SK-N-SH (cell line): ENCODE measurements at regions not wholly inside any gene's neighbourhood (a gene's known extent, or its start where the extent isn't known, plus 50 kb on each side); places are given as distances from the start of the nearest gene placed in this dataset.

Experiments used
- CHD2 ChIP-seq: fragments of 150-350 bp; IDR thresholded peaks from 2 replicates; pipeline ENCODE4 v1.6.1; 2018; ENCODE audit warnings: low read length; ENCODE audit not compliant: partially characterized antibody
- CTCF ChIP-seq: fragments of 200-600 bp; sonication (generic); IDR thresholded peaks from 2 replicates; pipeline ENCODE4 v1.6.1; 2017; ENCODE audit warnings: antibody characterized with exemption, mild to moderate bottlenecking, moderate library complexity
- EP300 ChIP-seq, 2 experiments: IDR thresholded peaks; 2 replicates each; pipeline versions ENCODE4 v1.4.0 to v1.6.1; 2012; ENCODE audit warnings: borderline replicate concordance in 1 of 2, low read depth in 1 of 2, low read length in 1 of 2
- FOXM1 ChIP-seq: IDR thresholded peaks from 2 replicates; pipeline ENCODE4 v1.4.0; 2012; ENCODE audit warnings: low read depth, mild to moderate bottlenecking
- JUND ChIP-seq: IDR thresholded peaks from 2 replicates; pipeline ENCODE4 v1.4.0; 2012
- NFIC ChIP-seq: IDR thresholded peaks from 2 replicates; pipeline ENCODE4 v1.4.0; 2012; ENCODE audit warnings: borderline replicate concordance
- POLR2AphosphoS5 ChIP-seq: IDR thresholded peaks from 2 replicates; pipeline ENCODE4 v1.6.1; 2012; ENCODE audit warnings: low read depth, low read length
- SIN3A ChIP-seq: IDR thresholded peaks from 2 replicates; pipeline ENCODE4 v1.6.1; 2012; ENCODE audit warnings: low read depth, mild to moderate bottlenecking, low read length, moderate library complexity, borderline replicate concordance

- no peak for TF ChIP-seq CTCF
- TF ChIP-seq NFIC: no peak
- TF ChIP-seq JUND: no peak
- TF ChIP-seq SIN3A: no peak
- TF ChIP-seq EP300 (IDR thresholded peaks at IDR 0.05; ENCODE audit: borderline replicate concordance in 1 of 2, low read depth in 1 of 2, low read length in 1 of 2): no peak
- TF ChIP-seq POLR2AphosphoS5: no peak
- TF ChIP-seq CHD2: no peak
- no peak for TF ChIP-seq FOXM1
Measured at GRCh38 chrX:144253356-144253755, 369.5 kb downstream of the UBE2NL start.
